Non-pigmented ciliary epithelial cell (primary cell): ENCODE measurements at regions not wholly inside any gene's neighbourhood (a gene's known extent, or its start where the extent isn't known, plus 50 kb on each side); places are given as distances from the start of the nearest gene placed in this dataset.
"Not testable (repeated sequence)": the region's sequence is repeated elsewhere in the genome, so short reads cannot be mapped to it uniquely, and the experiment has no call there.

Source experiments
- DNase-seq: peaks from one replicate; pipeline ENCODE4 v3.0.0-alpha.2; 2010; ENCODE audit warnings: low read depth

- DNase-seq = no peak
Observed at GRCh38 chr1:212155219-212155618, 119.7 kb downstream of the DTL start.

GRCh38 chr1:212157252-212157651 is 121.7 kb downstream of the DTL start:
- DNase-seq = no peak

GRCh38 chr1:212158912-212159796 is 123.6 kb downstream of the DTL start:
- no peak for DNase-seq

- DNase-seq = peak; percentile 75
Observed at GRCh38 chr1:212161231-212161781, 123.9 kb upstream of the PPP2R5A start.

GRCh38 chr1:212162635-212163034 is 122.6 kb upstream of the PPP2R5A start:
- peak; percentile 43 for DNase-seq

GRCh38 chr1:212164095-212164872 is 120.9 kb upstream of the PPP2R5A start:
- DNase-seq = no peak

- DNase-seq = no peak
Observed at GRCh38 chr1:212166244-212166643, 119.0 kb upstream of the PPP2R5A start.

- no peak for DNase-seq
Observed at GRCh38 chr1:212166644-212167043, 118.6 kb upstream of the PPP2R5A start.

GRCh38 chr1:212167098-212167497 is 118.1 kb upstream of the PPP2R5A start:
- no peak for DNase-seq

- no peak for DNase-seq
Observed at GRCh38 chr1:212173567-212173966, 111.6 kb upstream of the PPP2R5A start.

- DNase-seq = not testable (repeated sequence)
Observed at GRCh38 chr1:212174295-212174694, 110.9 kb upstream of the PPP2R5A start.

- DNase-seq = no peak
Observed at GRCh38 chr1:212177542-212177941, 107.7 kb upstream of the PPP2R5A start.

- no peak for DNase-seq
Observed at GRCh38 chr1:212178851-212179250, 106.4 kb upstream of the PPP2R5A start.

- DNase-seq = peak; percentile 91
Observed at GRCh38 chr1:212179394-212180076, 105.7 kb upstream of the PPP2R5A start.

GRCh38 chr1:212181015-212181882 is 104.0 kb upstream of the PPP2R5A start:
- DNase-seq = no peak

GRCh38 chr1:212182171-212182570 is 103.0 kb upstream of the PPP2R5A start:
- DNase-seq = no peak

- no peak for DNase-seq
Observed at GRCh38 chr1:212182579-212182978, 102.6 kb upstream of the PPP2R5A start.

- DNase-seq = no peak
Observed at GRCh38 chr1:212186427-212187207, 98.6 kb upstream of the PPP2R5A start.

GRCh38 chr1:212188599-212189351 is 96.4 kb upstream of the PPP2R5A start:
- no peak for DNase-seq

GRCh38 chr1:212189352-212189738 is 95.9 kb upstream of the PPP2R5A start:
- no peak for DNase-seq
